Fibroblast of pulmonary artery (primary cell): ENCODE measurements at regions not wholly inside any gene's neighbourhood (a gene's known extent, or its start where the extent isn't known, plus 50 kb on each side); places are given as distances from the start of the nearest gene placed in this dataset.

Experiments used
- DNase-seq: peaks from one replicate; pipeline ENCODE4 v3.0.0-alpha.2; 2010; ENCODE audit warnings: low read depth
- H3K4me3 ChIP-seq: replicated peaks from 2 replicates; pipeline ENCODE4 v1.5.1; 2011; ENCODE audit warnings: low read depth, mild to moderate bottlenecking, control low read depth, low read length, moderate library complexity
- TF ChIP-seq, protein P1 (sequence below): IDR thresholded peaks from 2 replicates; pipeline ENCODE4 v1.5.1; 2011; ENCODE audit warnings: mild to moderate bottlenecking, control low read depth, low read length, inconsistent platforms; ENCODE audit errors: missing control alignments

DNA sequence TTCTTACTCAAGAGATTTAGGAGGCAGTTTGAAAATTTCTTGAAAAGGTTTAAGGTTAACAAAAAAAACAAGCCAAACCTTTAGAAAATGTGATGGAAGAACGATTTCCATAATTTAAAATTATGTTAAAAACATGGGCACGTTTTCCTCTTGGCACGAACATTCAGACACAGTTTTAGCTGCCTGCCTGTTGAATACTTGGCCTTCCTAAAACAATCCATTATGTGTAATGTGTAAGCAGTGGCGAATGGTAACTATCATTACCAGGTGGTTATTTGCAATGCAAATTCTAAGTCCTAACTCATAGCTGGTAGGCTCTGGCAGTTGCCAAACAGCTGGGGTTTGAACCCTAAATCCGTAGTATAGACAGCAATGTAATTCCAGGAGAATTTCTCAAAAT lies 1425.7 kb upstream of the SLC10A2 start:
- TF ChIP-seq, protein P1, sequence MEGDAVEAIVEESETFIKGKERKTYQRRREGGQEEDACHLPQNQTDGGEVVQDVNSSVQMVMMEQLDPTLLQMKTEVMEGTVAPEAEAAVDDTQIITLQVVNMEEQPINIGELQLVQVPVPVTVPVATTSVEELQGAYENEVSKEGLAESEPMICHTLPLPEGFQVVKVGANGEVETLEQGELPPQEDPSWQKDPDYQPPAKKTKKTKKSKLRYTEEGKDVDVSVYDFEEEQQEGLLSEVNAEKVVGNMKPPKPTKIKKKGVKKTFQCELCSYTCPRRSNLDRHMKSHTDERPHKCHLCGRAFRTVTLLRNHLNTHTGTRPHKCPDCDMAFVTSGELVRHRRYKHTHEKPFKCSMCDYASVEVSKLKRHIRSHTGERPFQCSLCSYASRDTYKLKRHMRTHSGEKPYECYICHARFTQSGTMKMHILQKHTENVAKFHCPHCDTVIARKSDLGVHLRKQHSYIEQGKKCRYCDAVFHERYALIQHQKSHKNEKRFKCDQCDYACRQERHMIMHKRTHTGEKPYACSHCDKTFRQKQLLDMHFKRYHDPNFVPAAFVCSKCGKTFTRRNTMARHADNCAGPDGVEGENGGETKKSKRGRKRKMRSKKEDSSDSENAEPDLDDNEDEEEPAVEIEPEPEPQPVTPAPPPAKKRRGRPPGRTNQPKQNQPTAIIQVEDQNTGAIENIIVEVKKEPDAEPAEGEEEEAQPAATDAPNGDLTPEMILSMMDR = no peak
- no peak overlapping the region for H3K4me3 ChIP-seq
- DNase-seq = no peak

DNA sequence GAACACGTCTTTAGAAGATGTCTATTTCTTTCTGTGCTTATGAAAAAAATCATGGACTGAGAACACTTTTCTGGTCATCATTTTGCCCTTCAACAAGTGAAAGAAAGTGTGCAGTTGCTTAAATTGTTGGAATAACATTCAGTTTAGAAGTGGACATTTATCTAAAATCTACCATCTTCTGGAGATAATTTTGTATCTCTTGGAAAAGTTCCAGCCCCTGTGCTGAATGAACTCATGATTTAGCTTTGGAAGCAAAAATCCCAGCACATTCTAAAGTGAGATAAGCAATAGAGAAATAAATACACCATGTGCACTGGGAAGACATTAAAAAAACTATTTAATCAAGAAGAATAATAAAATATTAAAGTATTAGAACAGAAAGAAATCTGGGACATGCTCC lies 1420.8 kb upstream of the SLC10A2 start:
- no peak overlapping the region for H3K4me3 ChIP-seq
- peak; percentile 39 for DNase-seq
- TF ChIP-seq, protein P1 = no peak

DNA sequence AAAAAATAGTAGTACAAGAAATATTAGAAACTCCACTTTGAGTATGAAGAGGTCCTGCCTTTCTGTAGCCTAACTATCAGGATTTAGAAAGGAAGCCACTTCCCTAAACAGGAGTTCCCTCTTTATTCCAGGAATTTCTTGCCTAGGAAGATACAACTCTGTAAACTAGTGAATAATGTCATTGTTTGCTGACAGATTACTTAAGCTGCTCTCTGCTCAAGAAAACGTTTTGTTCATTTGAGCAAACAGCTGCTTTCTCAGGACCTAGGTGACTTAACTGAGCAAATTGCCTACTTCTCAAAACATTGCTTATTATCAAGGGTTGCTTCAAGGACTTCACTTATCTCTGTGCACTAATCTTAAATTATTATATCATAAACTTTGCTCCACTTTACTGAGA lies 1419.4 kb upstream of the SLC10A2 start:
- DNase-seq = peak; percentile 8
- no peak overlapping the region for H3K4me3 ChIP-seq
- TF ChIP-seq, protein P1 = no peak

DNA sequence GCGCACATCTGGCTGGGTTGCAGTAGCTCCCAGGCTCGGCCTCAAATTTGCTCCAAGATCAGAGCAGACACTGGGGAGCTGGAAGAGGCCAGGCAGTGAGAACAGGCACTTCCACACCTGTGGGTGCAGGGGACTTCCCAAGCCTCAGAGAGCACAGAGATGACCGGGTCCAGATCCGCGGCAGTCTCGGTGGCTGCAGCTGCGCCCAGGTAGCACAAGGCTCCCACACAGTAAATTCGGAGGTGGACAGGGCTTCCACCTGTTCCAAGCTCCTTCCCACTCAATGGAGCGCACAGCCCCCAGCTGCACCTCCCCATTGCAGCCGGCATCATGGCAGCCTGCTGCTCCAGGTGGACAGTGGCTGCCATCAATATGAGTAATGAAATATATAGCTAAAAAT lies 1417.4 kb upstream of the SLC10A2 start:
- TF ChIP-seq, protein P1 = no peak
- H3K4me3 ChIP-seq = no peak overlapping the region
- no peak for DNase-seq

DNA sequence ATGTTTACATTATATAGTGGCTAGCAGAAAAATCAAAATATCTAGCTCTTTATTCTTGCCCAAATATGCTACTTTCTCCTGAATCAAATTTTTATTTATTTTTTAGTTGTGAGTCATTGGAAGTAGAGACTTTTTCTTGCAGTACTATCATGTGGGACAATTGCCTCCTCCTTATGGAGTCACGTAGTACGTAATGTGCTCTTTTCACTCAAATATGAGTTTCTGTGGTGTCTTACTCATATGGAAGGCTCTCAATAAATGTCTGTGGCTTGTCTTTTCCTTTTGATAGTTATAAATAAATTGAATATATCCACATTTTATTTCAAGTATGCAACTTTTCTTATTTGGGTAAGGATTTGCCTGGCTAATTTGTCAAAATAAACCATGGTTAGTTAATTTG lies 1411.0 kb upstream of the SLC10A2 start:
- no peak overlapping the region for H3K4me3 ChIP-seq
- TF ChIP-seq, protein P1 = no peak
- DNase-seq = peak; percentile 31

DNA sequence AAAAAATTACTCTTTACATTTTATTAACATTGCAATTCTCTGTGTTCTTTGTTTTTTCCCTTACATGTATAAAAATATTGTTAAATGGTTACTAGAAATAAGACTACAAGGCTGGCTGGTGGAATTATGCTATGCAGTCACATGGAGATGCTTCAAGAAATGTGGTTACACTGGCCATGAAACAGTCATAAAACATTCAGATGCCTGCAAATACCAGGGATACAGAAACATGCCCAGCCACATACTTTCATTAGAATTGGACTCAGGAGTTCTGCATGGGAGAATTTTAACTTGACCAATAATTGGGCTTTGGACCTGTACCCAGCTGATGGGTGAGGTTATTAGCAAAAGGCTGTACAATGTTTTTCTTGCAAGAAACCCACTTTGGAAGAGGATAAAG lies 1407.7 kb upstream of the SLC10A2 start:
- H3K4me3 ChIP-seq = no peak overlapping the region
- DNase-seq = no peak
- TF ChIP-seq, protein P1 = no peak

DNA sequence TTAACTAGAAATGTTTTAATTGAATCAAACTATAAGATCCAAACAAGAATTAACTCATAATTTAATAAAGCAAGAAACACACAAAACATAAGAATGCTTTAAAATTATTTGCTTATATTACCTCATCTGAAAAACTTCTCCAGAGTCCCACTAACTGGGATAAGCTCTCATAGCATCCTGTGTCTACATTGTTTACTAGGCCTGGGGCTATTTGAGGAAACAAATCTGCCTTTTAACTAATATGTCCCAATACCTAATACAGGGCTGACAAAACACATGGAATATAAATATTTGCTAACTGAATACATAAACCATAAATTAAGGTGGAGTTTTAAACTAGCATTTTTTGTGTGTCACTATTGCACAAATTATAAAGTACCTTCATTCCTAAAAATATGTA lies 1399.8 kb upstream of the SLC10A2 start:
- TF ChIP-seq, protein P1 = no peak
- no peak for DNase-seq
- no peak overlapping the region for H3K4me3 ChIP-seq
